Left kidney (tissue), 1 donor: ENCODE measurements at regions not wholly inside any gene's neighbourhood (a gene's known extent, or its start where the extent isn't known, plus 50 kb on each side); places are given as distances from the start of the nearest gene placed in this dataset.

Source experiments
- DNase-seq: peaks from one replicate; pipeline ENCODE4 v3.0.0-alpha.2; 2013

- DNase-seq, result peak; percentile 25
Measured at GRCh38 chr14:94960285-94961001, 190.5 kb upstream of the GSC start.

- no peak for DNase-seq
Measured at GRCh38 chr14:94953541-94954260, 183.8 kb upstream of the GSC start.

GRCh38 chr14:94952097-94952496, 182.2 kb upstream of the GSC start:
- DNase-seq, result no peak

- no peak for DNase-seq
Measured at GRCh38 chr14:94946244-94946643, 176.3 kb upstream of the GSC start.

- no peak for DNase-seq
Measured at GRCh38 chr14:94945615-94946014, 175.7 kb upstream of the GSC start.

DNA sequence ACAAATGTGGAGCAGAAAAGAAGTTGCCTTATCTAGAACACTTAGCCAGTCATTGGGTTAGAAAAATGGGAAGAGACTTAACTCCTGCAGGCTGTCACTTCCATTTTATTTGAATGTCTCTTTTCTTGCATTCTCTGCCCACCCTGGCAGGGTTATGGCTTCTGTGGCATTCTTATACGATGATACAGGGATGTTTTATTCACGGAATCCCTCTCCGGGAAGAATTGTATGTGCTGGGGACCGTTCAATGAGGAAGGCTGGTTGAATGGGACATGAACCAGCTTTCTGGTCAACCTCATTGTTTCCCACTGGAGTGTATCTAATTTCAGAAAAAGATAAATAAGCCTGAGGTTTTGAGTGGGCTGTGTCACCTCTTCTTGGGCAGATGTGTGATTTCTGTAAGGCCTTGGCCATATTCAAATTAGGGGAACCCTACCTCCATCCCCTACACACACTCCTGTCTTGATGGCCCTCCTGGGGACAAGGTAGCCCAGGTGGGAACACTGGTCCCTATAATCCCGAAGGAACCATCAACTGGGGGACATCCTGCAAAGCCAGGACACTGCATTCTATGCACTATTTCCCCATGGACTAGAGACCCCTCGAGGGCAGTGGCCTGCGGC, 174.8 kb upstream of the GSC start:
- no peak for DNase-seq

DNA sequence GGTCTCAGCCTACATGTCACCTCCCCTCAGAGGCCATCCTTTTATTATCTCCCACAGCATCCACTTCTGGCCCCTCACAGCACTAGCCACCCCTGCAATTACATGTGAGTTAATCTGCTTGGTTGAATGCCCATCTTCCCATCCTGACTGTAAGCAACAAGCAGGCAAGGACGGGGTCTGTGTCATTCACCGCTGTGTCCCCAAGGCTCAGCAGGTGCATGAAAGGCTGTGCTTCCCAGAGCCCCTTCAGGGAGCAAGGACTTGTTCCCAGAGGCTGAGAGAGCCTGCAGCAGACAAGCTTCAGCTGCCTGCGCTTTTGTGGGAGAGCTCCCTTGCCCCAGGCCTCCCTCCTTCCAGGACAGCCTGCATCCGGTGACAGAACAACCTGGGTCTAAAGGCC, 172.7 kb upstream of the GSC start:
- DNase-seq, result no peak

GRCh38 chr14:94941311-94941710, 171.4 kb upstream of the GSC start:
- DNase-seq, result no peak

- DNase-seq, result no peak
Measured at GRCh38 chr14:94940263-94940993, 170.5 kb upstream of the GSC start.

DNA sequence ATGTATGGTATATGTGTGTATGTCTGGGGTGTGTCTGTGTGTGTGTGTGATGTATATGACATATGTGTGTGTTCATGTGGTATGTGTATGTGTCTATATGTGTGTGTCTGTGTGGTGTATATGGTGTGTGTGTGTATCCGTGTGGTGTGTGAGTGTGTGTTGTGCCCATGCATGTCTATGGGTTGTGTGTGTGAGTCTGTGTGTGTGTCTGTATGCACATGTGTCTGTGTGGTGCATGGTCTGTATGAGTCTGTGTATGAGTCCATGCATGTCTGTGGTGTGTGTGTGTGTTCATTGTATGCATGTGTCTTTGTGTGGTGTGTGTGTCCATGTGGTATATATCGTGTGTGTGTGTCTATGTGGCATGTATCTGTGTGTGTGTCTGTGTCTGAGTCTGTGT, 168.1 kb upstream of the GSC start:
- no peak for DNase-seq

GRCh38 chr14:94936901-94937685, 167.2 kb upstream of the GSC start:
- DNase-seq, result peak; percentile 18

DNA sequence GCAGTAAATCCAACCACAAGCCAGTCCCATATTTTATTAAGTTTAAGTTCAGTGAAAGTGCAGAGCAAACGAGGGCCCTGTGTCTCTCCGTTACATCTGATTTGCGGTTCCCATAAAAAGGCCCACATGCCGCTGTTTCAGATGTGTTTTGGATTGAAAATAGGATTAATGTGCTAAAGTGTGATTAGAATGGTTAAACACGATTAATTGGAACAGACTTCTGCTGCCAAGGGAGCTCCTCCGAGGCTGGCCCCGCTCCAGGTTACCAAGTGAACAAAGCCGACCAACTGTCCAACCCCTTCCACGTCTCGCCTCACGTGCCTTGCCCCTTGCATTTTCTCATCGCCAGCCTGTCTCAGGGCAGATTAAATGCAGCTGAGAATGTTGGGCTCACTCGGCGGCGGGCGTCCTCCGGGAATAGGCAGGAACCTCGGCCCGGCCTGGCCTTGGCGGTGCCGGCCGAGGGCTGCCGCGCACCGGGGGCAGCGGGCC, 166.5 kb upstream of the GSC start:
- peak; percentile 58 for DNase-seq

DNA sequence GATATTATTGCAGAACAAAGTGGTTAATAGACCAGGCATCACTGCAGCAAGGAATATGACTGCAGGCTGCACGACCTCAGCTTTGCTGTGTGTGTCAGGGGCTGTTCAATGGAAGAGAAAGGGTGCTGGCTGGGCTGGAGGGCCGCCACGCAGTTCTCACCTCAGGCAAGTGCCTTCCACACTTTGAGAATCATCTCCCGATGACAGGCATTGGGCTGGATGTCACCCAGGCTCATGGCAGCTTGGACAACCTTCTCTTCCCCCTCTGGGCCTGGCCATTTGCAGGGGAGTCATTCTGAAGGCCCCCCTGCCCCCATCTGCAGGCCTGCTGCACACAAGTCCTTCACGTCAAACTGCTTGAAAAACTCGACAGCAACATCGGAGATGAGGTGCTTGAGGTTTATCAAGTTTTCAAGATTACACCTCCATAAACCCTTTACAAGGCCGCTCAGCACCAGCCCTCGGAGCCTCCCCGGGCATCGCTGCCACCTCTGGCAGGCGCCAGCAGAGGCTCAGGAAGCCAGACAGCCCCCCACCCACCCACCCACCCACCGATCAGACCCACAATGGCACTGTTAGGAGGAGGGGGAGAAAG, 165.9 kb upstream of the GSC start:
- DNase-seq, result no peak

DNA sequence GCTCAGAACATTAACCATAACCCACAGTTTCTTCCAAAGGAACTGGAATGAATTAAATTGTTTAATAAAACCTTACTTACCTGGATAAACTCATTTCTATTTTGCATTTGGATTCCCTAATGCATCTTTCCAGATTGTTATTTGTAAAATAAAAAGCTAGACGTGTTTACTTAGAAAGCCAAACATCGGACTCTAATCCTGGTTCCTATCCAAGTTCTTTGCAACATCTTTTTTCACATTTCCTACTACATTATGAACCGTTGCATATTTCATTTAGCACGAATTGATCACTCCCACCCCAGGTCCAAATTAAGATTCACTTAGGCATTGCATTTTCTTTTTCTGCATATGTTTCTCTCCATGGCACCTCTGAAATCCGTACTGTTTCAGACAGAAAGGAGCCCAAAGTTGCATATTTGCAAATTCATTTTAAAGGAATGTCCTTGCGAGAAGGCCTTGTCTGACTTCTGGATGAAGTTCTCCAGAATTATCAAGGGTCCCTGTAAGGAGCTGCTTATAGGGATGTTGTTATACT, 164.4 kb upstream of the GSC start:
- DNase-seq, result no peak

GRCh38 chr14:94933486-94933885, 163.6 kb upstream of the GSC start:
- no peak for DNase-seq

- no peak for DNase-seq
Measured at GRCh38 chr14:94932589-94932988, 162.7 kb upstream of the GSC start.

- DNase-seq, result no peak
Measured at GRCh38 chr14:94930690-94931089, 160.8 kb upstream of the GSC start.

GRCh38 chr14:94929354-94929753, 159.4 kb upstream of the GSC start:
- no peak for DNase-seq

DNA sequence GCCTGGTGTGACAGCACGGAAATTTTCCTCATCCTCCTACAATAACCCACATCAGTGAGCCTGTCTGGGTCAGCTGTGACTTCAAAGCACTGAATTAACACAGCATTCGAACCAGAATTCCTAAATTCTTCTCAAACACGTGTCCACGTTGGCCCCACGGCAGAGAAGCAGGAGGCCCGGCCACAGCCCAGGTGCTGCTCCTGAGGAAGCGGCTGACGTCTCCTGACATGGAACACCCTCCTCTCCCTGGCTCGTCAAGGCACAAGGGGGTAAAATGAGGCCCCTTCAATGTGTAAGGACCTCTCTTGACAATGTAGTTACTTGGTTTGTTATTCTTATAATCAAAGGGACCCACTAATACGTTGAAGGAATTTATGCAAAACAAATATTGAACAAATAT, 156.3 kb upstream of the GSC start:
- no peak for DNase-seq

DNA sequence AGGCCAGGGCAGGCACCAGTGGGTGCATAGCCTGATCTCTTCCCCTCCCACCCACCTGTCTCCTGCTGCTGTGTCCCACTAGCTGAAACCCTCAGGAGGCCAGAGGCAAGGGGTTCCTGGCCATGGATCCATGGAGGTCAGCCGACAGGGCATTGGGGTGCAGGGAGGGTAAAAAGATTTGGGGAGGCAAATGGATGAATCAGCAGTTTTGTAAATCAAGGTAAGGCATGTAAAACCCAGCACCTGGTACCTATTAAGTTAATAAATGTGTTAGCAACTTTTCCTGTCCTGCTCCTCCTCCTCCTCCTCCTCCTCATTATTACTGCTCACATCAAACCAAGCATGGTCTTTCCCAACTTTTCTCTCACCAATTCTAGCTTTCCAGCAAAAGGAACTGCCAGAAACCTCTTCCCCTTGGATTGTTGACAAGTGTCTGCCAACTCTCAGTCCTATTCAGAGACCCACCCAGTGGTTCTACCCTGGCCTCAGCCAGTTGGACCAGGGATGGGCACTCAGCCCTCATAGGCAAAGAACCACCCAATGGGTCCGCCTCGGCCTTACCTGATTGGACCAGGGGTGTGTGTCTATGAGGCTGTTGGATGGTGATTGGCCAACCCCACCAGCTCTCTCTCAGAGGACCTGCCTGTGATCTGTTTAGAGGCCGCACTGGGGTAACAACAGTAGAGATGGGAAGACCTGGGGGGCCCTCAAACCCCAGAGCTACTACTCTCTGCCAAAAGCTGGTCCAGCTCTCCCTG, 155.7 kb upstream of the GSC start:
- DNase-seq, result no peak
